Heart left ventricle (tissue), 16 donors: ENCODE measurements at regions not wholly inside any gene's neighbourhood (a gene's known extent, or its start where the extent isn't known, plus 50 kb on each side); places are given as distances from the start of the nearest gene placed in this dataset.
"Not testable (repeated sequence)": the region's sequence is repeated elsewhere in the genome, so short reads cannot be mapped to it uniquely, and the experiment has no call there.

Experiments used
- ATAC-seq, 4 donors: fragments of 200-7000 bp; cut with Tn5 transposase; one replicate each; pipeline ENCODE4 v1.9.1; 2020 to 2022; ENCODE audit warnings: moderate library complexity in 4 of 4, mild to moderate bottlenecking in 3 of 4, moderate number of reproducible peaks in 1 of 4
- DNase-seq, 5 donors: peaks; one replicate each; pipeline ENCODE4 v3.0.0-alpha.2; 2020
- H3K27ac ChIP-seq, 12 donors: fragments of 200-600 bp; sonication (generic) in 4 of 12; one replicate each; pipeline versions ENCODE4 v1.5.0 to v1.8.0; 2016 to 2022; ENCODE audit warnings: mild to moderate bottlenecking in 2 of 12
- H3K27me3 ChIP-seq, 9 donors: fragments of 200-600 bp; sonication (generic) in 2 of 9; one replicate each; pipeline versions ENCODE4 v1.5.1 to v1.8.0; 2016 to 2022; ENCODE audit warnings: mild to moderate bottlenecking in 3 of 9
- H3K36me3 ChIP-seq, 9 donors: fragments of 200-600 bp; sonication (generic) in 2 of 9; one replicate each; pipeline versions ENCODE4 v1.5.0 to v1.8.0; 2018 to 2022; ENCODE audit warnings: mild to moderate bottlenecking in 2 of 9
- H3K4me1 ChIP-seq, 12 donors: fragments of 200-600 bp; sonication (generic) in 4 of 12; one replicate each; pipeline versions ENCODE4 v1.5.0 to v1.8.0; 2016 to 2022; ENCODE audit warnings: mild to moderate bottlenecking in 3 of 12
- H3K4me3 ChIP-seq, 12 donors: fragments of 200-600 bp; sonication (generic) in 4 of 12; one replicate each; pipeline versions ENCODE4 v1.5.0 to v1.8.0; 2017 to 2022; ENCODE audit warnings: mild to moderate bottlenecking in 9 of 12, moderate library complexity in 4 of 12
- H3K9me3 ChIP-seq, 12 donors: fragments of 200-600 bp; sonication (generic) in 4 of 12; one replicate each; pipeline versions ENCODE4 v1.5.0 to v1.8.0; 2016 to 2022; ENCODE audit warnings: mild to moderate bottlenecking in 1 of 12
- CTCF ChIP-seq, 12 donors: fragments of 200-600 bp; sonication (generic) in 4 of 12; IDR thresholded peaks; one replicate each; pipeline versions ENCODE4 v1.5.0 to v1.8.0; 2018 to 2022; ENCODE audit warnings: antibody characterized with exemption in 12 of 12, mild to moderate bottlenecking in 5 of 12
- POLR2A ChIP-seq, 2 donors: fragments of 450-650 bp; IDR thresholded peaks; one replicate each; pipeline ENCODE4 v1.6.1; 2017; ENCODE audit warnings: antibody characterized with exemption in 2 of 2, mild to moderate bottlenecking in 2 of 2, moderate library complexity in 2 of 2
- WGBS, 4 donors: extraction: QIAGEN DNeasy Blood & Tissue Kit in 2 of 4; methylation state at CpG; one replicate each; pipeline versions ENCODE4 v1.1.5 to v1.1.7; 2013 to 2018; 5-methylcytosine and 5-hydroxymethylcytosine counted together
- intact Hi-C, 10 donors: fragments of 100-400 bp; cut with DNase I; formaldehyde crosslinking; loops; one replicate each; pipeline versions ENCODE4 v1.11.1 to v1.14.2; 2022
- donor health status: ischemic (EF 13 %, LVEDD 7.1; RV severe dilation, severe dysfunction).
- donor health status: healthy with polysubstance abuse.
- donor health status: DM: no; HTN: yes; CAD: no.
- donor health status: DM: no; HTN: no; CAD: no.
- donor health status: ischemic (EF 25% LVEDD 6.9; RV normal size, moderate dysfunction).
- donor health status: ischemic (EF 25% LVEDD 5.7; RV mildly dilated, moderate dysfunction).
- donor health status: healthy.
- donor health status: DM: yes; HTN: yes; CAD: no.
- donor health status: ischemic (EF 35%, LVEDD 5.7; RV mildly dilated, moderate dysfunction).
- donor health status: nonischemic (EF 11% LVEDD 7.7; RV severe dilation, severe dysfunction).
- donor health status: DM: yes; HTN: yes; CAD: no.
- donor health status: PGD.
- donor health status: ischemic (EF 29% LVEDD 5.4; RV normal size, mild dysfunction).
- donor health status: nonischemic (EF 23%, LVEDD 6.1; RV moderate dilation, normal function).

DNA sequence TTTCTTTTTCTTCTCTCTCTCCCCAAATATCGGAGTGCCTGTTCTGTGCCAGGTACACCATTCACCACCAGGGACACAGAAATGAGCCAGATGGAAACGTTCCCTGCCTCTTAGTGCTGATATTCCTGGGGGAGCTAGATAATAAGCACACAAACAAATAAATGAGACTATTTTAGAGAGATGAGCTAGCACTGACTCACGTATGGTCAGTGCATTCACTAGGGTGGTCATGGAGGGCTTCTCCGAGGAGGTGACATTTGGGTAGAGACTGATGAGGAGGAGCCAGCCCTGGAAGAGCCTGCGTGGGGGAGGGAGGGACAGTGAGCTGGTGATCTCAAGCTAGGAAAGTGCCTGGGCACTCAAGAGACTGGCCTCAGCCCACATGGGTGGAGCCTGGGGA, 252.3 kb upstream of the KCNG1 start:
- Histone ChIP-seq H3K27me3 (peaks cover 5 to 59% (median 21%) of the 10 kb centered on the region in 9 donors), H3K27ac (no peak overlapping the region), H3K4me3 (no peak overlapping the region), H3K36me3 (no peaks in the 10 kb centered on the region), H3K9me3 (peaks cover 0 to 13% (median 0%) of the 10 kb centered on the region in 12 donors), H3K4me1 (peaks cover 0 to 7% (median 0%) of the 10 kb centered on the region in 12 donors)
- ATAC-seq (peak in 1 of 4 donors; percentile 27), DNase-seq (no peak)
- intact Hi-C loops, result loop anchor here in 1 of 10 donors (10.0 kb wide), 1 partner anchor 50 kb away; no protein-coding TSS in a partner anchor
- 44 to 60% (median 49%) methylated on average over 5 of the region's 5 CpGs for WGBS, 4 donors
- no peak for TF ChIP-seq CTCF (IDR thresholded peaks at IDR 0.05)
- TF ChIP-seq POLR2A (IDR thresholded peaks at IDR 0.05), result no peak

DNA sequence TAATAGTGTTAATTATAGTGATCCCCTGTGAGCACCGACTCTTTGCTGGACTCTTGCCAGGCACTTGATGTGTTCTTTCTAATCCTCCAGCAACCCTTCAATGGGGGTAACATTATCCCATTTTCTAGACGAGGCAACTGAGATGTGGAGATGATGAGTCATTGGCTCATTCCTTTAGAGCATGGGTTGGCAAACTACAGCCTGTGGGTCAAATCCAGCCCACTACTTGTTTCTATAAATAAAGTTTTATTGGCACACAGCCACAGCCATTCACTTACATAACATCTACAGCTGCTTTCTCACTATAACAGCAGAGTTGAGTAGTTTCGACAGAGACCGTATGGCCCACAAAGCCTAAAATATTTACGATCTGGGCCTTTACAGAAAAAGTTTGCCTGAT, 249.5 kb upstream of the KCNG1 start:
- WGBS, 4 donors, result 46 to 50% (median 49%) methylated on average over 5 of the region's 5 CpGs
- H3K27ac ChIP-seq, result no peak overlapping the region
- DNase-seq (no peak), ATAC-seq (no peak)
- H3K4me1 ChIP-seq, result peaks cover 0 to 7% (median 0%) of the 10 kb centered on the region in 12 donors
- no peak overlapping the region for H3K4me3 ChIP-seq
- TF ChIP-seq CTCF (IDR thresholded peaks at IDR 0.05) (no peak), POLR2A (IDR thresholded peaks at IDR 0.05) (no peak)
- H3K9me3 ChIP-seq, result peaks cover 0 to 7% (median 0%) of the 10 kb centered on the region in 12 donors
- no peaks in the 10 kb centered on the region for H3K36me3 ChIP-seq
- intact Hi-C loops, result loop anchor here in 1 of 10 donors (10.0 kb wide), 1 partner anchor 48 kb away; no protein-coding TSS in a partner anchor
- peaks cover 1 to 43% (median 10%) of the 10 kb centered on the region in 9 donors for H3K27me3 ChIP-seq

DNA sequence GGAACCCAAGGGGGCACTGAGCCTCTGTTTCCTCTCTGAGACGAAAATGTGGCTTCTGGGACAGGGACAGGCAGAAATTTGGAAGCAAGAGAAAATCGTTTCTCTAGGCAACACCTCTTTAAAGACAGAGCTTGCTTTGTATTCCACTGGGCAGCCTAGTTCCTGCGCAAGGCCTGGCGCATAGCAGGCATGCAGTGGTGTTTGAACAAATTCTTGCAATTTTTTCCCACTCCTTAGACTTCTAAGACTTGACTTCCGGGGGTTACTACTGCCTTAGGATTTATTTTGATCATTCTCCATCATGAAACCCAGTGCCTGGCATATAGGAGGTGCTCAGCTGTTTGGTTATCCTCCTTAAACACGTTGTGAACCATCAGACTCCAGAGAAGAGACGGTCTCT, 249.0 kb upstream of the KCNG1 start:
- intact Hi-C loops, result loop anchor here in 1 of 10 donors (10.0 kb wide), 1 partner anchor 47 kb away; no protein-coding TSS in a partner anchor
- no peak for TF ChIP-seq CTCF (IDR thresholded peaks at IDR 0.05)
- H3K27me3 ChIP-seq, result peaks cover 0 to 38% (median 10%) of the 10 kb centered on the region in 9 donors
- H3K4me3 ChIP-seq, result no peak overlapping the region
- no peak for DNase-seq
- peaks cover 0 to 7% (median 0%) of the 10 kb centered on the region in 12 donors for H3K4me1 ChIP-seq
- H3K9me3 ChIP-seq, result peaks cover 0 to 7% (median 0%) of the 10 kb centered on the region in 12 donors
- no peak for ATAC-seq
- H3K27ac ChIP-seq, result no peak overlapping the region
- H3K36me3 ChIP-seq, result no peaks in the 10 kb centered on the region
- 75 to 84% (median 78%) methylated on average over 7 of the region's 7 CpGs for WGBS, 4 donors

DNA sequence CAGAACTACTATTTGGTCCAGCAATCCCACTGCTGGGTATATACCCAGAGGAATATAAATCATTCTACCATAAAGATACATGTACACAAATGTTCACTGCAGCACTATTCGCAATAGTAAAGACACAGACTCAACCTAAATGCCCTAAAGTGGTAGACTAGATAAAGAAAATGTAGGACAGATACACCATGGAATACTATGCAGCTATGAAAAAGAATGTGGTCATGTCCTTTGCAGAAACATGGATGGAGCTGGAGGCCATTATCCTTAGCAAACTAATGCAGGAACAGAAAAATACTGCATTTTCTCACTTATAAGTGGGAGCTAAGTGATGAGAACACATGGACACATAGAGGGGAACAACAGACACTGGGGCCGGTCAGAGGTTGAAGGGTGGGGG, 248.4 kb upstream of the KCNG1 start:
- not testable (repeated sequence) for H3K4me1 ChIP-seq, H3K4me3 ChIP-seq, ATAC-seq, H3K27ac ChIP-seq, DNase-seq, H3K9me3 ChIP-seq, H3K36me3 ChIP-seq
- peaks cover 0 to 34% (median 10%) of the 10 kb centered on the region in 9 donors for H3K27me3 ChIP-seq
- 87 to 93% (median 91%) methylated on average over 2 of the region's 2 CpGs for WGBS, 4 donors
- intact Hi-C loops, result loop anchor here in 1 of 10 donors (10.0 kb wide), 1 partner anchor 46 kb away; no protein-coding TSS in a partner anchor

DNA sequence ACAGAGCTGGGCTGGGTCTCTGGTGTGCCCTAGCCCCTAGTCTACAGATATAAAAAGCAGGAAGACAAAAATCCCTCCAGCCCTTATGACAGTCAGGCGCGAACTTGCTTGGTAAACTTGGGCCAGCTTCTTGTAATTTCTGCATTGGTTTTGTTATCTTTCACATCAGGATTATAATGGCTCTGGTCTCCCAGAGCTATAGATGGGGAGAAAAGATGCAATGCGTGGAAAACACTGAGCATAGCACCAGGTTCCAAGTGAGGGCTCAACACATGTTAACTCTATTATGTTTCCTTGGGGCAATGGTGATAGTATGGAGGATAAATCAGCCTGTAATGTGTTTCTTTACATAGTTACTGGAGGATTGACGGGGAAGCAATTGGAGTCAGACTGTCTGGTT, 246.8 kb upstream of the KCNG1 start:
- DNase-seq (no peak), ATAC-seq (no peak)
- Histone ChIP-seq H3K27me3 (peaks cover 0 to 27% (median 0%) of the 10 kb centered on the region in 9 donors), H3K27ac (no peak overlapping the region), H3K36me3 (no peaks in the 10 kb centered on the region), H3K9me3 (peaks cover 0 to 15% (median 0%) of the 10 kb centered on the region in 12 donors), H3K4me3 (no peak overlapping the region), H3K4me1 (peaks cover 0 to 5% (median 0%) of the 10 kb centered on the region in 12 donors)
- 71 to 86% (median 76%) methylated on average over 4 of the region's 4 CpGs for WGBS, 4 donors
- intact Hi-C loops, result loop anchor here in 1 of 10 donors (10.0 kb wide), 1 partner anchor 45 kb away; no protein-coding TSS in a partner anchor
- TF ChIP-seq CTCF (IDR thresholded peaks at IDR 0.05) (no peak), POLR2A (IDR thresholded peaks at IDR 0.05) (no peak)
